ENCODE measurements at regions not wholly inside any gene's neighbourhood (a gene's known extent, or its start where the extent isn't known, plus 50 kb on each side); places are given as distances from the start of the nearest gene placed in this dataset.
A peak's percentile ranks its signal among the peaks of the same experiment; 100 is the strongest.
"Not testable (repeated sequence)": the region's sequence is repeated elsewhere in the genome, so short reads cannot be mapped to it uniquely, and the experiment has no call there.

- no peak for DNase-seq
These were observed 768.3 kb downstream of the RNF144A start for GRCh38 chr2:7685342-7686015.

DNA sequence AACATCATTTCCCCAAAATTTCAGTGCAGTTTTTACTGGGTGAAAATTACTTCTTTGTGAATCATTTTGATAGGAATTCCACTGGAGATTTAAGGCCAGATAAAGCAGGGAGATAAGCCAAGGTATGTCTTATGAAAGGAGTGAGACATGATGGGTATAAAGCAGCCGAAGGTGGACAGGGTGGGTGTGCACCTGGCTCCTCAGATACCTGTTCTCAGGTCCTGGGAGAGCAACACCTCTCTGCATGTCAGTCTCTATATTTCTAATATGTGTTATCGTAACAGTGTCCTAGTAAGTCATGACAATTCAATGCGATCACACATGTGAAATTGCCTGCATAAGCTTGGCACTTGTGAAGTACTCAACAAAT is 768.8 kb downstream of the RNF144A start:
- DNase-seq, result no peak

- no peak for DNase-seq
These were observed 774.9 kb downstream of the RNF144A start for GRCh38 chr2:7691961-7692656.

DNA sequence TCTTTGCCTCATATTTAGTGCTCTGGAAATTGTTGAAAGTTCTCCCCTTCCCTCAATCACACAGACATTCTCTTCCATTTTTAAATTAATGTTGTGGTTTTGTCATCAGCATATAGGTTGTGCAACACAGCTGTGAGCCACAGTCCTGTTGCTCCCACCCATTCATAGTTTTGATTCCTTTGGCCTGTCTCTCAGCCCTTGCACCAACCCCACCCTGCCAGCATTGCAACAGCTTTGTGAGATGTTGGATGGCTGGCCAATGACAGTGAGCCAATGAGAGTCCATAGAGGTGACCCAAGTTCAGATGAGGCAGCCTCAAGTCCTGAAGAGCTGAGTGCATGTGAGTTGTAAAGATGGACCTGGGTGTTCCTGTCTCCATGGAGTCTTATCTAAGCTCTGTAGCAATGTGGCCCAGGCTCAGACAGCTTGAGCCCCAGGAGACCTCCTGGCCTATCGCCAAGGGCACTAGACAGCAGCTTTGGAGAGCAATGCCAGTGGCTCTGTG is 775.5 kb downstream of the RNF144A start:
- DNase-seq, result peak in 3 of 4 experiments; percentile 19 to 22 (median 22)

- DNase-seq, result no peak
These were observed 776.2 kb downstream of the RNF144A start for GRCh38 chr2:7693246-7694075.

DNA sequence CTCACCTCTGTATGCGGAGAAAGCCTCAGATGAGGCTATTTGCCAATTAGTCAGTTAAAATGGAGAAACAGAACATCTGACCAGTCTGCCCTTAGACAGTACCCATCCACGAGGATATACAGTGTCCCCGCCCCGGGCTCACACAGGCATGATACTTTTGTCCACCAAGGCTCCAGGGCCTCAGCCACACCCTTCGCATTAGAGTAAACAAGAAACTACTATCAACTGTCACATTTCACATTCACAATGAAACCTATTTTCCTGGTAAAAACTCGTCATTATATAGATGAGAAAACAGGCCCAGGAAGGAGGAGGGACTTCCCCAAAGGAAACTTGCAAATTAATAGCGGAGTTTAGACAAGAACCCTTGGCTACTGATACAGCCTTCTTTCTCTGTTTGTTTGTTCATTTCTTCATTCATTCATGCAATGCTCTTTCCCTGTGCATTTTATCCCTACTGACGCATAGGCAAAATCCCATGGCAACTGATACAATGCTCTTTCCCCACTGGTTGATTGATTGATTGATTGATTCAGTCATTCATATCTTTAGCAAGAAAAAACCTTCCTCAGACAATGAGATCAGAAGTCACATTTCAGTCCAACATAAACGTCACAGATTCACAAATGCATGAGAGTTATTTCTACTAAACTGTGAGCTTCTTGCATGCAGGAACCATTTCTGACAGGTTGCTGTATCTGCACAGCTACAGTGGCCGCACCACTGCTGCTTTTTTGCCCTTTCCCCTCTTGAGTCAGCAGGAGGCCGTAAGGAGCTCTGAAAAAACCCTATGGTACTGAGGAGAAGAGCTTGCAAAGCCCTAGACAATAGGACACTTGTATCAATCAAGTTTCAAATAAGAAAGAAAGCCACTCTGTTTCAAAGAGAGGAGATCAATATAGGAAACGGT is 777.1 kb downstream of the RNF144A start:
- DNase-seq, result no peak

GRCh38 chr2:7696556-7696955 is 779.3 kb downstream of the RNF144A start:
- not testable (repeated sequence) for DNase-seq

- DNase-seq, result no peak
These were observed 779.8 kb downstream of the RNF144A start for GRCh38 chr2:7697052-7697451.

DNA sequence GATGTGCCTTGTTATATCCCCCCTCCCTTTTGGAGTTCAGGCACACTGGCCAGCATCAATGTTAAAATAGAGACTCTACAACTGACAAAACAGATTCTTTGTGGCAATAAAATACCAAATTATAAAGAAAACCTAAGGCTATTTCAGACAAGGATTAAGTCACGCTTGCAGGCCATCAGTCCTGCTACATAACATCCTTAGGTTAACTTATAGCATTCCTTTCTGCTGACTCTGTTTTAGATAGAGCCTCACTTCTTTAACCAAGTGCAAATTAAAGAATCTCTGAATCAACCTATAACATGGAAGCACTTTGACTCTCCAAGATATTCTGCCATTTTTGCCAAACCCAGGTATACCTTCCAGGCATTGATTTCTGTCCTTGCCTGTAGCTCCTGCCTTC is 784.6 kb downstream of the RNF144A start:
- DNase-seq, result no peak

DNA sequence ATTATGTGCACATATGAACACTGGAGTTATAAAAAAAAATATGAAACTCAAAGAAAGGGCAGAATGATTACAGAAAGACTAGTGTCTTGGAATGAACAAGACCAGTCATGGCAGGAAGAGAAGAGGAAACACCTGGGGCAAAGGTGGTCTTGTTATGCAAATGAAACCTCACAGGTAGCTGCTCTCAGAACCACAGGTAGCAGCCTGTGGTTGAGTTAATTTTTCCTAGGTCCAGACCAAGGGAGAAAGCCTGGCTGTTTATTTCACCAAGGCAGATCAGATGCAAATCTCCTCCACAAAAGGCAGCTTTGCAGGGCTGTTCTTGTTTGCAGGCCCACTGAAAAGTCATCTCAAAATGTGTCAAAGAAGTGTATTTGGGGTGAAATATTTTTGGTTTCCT is 785.8 kb downstream of the RNF144A start:
- DNase-seq, result no peak

- no peak for DNase-seq
These were observed 786.4 kb downstream of the RNF144A start for GRCh38 chr2:7703543-7704144.

DNA sequence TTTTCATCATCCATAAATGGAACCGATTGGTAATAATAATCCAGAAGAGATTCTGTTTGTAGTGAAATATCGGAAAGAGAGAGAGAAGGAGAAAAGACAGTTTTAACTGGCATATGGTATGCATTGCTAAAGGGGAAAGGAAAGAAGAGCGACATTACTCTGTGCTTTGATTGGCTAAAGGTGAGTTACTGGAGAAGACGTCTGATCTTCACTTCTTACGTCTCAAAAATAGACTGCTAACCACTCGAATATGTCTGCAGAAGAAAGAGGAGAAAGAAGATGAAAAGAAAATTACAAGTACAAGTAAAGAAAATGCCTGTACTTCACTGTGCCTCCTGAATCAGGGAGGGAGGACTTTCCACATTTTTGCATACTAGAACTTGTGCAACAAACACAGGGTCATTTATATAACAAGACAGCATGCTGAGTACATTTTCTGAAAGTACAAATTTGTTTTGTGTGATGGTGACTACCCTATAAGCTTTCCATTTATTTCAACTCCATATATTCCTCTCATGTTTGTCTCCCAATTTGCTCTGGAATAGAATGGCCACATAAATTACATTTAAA is 787.2 kb downstream of the RNF144A start:
- no peak for DNase-seq

- no peak for DNase-seq
These were observed 789.6 kb downstream of the RNF144A start for GRCh38 chr2:7706791-7707190.

- DNase-seq, result no peak
These were observed 790.5 kb downstream of the RNF144A start for GRCh38 chr2:7707723-7708122.

DNA sequence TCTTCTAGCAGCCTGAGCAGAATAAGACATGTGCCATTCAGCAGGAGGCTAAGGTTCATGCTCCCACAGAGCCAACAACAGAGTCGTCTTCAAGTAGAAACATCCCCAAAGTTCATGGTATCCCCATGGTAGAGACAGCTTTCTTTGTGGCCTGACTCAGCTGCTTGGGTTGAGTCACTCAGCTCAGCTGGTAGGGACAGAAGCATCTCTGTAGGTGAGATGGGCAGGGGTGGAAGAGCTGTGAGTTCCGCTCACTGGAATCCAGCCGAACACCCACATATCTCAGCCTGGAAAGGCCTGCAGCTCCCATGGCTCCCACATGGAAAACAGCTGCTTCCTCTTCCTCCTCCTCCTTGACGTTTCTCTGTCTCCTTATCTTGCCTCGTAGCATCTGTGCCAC is 792.7 kb downstream of the RNF144A start:
- no peak for DNase-seq

- no peak for DNase-seq
These were observed 794.0 kb downstream of the RNF144A start for GRCh38 chr2:7711167-7711566.

GRCh38 chr2:7719876-7720275 is 802.7 kb downstream of the RNF144A start:
- DNase-seq, result peak; percentile 33 to 63 (median 50)

DNA sequence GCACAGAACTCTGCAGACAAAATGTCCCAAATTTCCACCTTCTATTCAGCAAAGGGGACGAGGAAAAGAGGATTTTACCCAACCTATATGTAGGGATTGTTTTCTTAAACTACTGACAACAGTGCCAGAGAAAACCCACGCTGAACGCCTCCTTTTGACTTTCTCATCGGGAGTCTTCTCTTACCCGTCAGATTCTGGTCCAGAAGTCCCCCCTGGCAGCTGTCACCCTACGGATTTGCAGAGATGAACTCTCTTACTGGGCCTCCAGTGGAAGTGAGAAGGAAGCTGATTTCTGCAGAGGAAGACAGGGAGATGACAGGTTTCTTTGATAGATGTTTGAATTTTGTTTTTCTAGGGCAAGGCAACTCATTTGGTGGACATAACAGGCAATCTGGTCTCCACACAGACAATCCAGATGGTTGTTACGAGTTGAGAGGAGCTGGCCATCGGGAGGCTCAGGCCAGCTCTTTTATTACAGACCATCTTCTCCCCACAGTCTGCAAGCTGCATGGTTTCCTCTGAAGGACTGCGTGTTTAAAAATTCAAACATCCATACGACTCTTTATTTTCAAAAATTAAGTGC is 804.3 kb downstream of the RNF144A start:
- DNase-seq, result no peak

GRCh38 chr2:7722212-7722910 is 805.1 kb downstream of the RNF144A start:
- DNase-seq, result no peak

GRCh38 chr2:7724336-7724735 is 807.1 kb downstream of the RNF144A start:
- DNase-seq, result no peak

All from suppressor macrophage (primary cell).